ENCODE measurements at regions not wholly inside any gene's neighbourhood (a gene's known extent, or its start where the extent isn't known, plus 50 kb on each side); places are given as distances from the start of the nearest gene placed in this dataset.

DNA sequence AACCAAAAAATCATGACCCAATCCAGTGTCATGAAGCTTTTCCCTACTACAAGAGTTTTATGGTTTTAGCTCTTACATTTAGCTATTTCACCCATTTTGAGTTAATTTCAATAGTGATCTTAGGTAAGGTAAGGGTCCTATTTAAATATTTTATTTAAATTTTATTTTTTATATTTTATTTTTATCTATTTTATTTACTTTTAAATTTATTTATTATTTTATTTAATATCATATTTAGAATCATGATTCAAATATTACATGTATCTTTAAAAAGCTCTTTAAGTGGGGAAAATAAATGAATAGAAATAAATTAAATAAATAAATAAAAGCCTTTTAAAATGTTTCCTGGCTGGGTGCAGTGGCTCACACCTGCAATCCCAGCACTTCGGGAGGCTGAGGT, 276.0 kb downstream of the SKIDA1 start:
- DNase-seq: no peak

DNA sequence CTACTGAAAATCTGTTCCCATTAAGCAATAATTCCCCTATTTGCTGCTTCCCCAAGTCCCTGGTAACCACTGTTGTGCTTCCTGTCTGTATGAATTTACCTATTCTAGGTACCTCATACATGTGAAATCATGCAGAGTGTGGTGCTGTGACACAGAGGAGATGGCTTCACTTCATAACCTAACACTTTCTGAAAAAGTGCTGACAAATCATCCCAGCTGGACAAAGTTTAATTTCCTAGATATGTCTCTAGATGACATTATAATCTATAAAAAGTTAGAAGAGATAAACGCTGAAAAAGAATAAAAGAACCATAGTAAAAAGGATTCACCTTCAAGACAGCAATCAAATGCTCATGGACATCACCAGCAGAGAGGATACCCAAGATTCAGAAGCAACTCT, 277.9 kb downstream of the SKIDA1 start:
- no peak for DNase-seq

DNA sequence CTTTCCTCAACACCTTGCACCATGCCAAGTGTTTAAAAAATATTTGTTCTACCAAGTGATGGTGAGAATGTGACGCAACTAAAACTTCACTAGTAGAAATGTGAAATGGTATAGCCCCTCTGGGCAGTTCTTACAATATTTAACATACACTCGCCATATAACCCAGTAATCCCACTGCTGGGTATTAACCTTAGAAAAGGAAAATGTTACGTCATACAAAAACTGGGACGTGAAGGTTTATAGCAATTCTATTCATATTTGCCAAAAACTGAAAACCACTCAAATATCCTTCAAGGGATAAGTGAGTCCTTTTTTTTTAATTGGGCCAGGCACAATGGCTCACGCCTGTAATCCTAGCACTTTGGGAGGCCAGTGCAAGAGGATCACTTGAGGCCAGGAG, 279.3 kb downstream of the SKIDA1 start:
- no peak for DNase-seq

DNA sequence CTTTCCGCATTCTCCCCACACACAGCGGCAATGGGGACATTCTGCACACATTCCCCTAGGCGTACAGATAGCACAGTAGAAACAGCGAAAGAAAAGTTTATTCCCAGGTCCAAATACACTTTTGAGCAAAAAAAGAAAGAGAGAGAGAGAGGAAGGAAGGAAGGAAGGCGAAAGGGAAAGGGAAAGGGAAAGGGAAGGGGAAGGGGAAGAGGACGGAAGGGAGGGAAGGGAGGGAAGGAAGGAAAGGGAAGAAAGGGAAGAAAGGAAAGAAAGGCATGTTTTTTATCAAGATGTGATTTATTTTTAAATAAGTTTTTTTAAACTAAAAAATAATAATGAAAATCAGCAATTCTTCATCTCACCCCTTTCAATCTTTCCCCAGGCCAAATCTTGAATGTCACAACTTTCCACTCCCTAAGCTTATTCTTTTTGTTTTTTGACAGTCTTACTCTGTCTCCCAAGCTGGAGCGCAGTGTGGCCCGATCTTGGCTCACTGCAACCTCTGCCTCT, 281.7 kb downstream of the SKIDA1 start:
- no peak for DNase-seq

DNA sequence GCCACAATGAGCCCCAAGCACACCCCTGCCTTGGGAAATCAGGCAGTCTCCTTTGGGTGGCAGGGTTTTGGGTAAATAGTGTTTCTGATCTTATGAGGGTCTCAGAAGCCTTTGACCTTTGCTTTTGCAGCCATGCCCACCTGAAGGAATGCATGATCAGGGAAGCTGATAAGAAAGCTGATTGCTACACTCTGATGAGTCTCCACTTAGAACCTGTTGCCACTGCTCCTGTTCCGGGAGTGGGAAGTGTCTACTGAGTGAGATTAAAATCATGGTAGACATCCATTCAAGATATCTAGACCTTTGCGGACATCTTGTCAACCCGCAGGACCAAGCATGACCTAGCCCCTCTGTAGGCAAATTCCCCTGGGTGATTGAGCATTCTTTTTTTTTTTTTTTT, 282.6 kb downstream of the SKIDA1 start:
- DNase-seq: no peak

DNA sequence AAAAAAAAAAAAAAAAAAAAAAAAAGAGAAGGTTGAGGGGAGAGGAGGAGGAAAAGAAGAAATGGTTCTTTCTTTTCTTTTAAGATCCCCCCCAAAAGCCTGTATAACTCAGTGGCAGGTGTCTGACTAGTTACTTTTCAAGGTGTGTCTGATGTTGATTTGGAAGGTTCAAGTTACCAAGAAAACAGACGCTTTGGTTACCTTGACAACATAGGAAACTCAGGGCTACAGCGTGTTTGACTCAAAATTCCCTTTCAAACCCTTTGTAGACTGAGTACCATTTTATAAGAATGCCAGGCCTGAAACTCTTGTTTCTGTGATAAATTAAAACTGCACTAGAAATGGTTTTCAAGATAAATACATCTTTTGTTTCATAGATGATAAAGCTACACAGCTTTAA, 286.8 kb downstream of the SKIDA1 start:
- DNase-seq: no peak

DNA sequence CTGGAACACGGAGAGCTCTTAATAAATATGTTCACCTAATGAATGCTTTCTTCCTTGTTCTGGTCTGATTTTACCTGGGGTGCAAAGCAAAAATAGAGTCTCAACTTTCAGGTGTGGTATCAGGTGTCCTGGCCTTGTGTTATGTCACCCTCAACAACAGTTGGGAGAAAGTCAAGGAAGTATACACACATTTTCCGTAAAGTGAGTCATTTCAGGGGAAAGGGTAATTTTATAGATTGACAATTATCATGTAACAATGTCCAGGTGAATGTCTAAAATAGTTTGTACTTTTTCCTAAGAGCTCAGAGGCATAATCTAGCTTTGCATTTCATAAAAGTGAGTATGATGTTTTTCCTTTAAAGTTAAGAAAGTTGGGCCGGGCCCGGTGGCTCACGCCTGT, 287.4 kb downstream of the SKIDA1 start:
- DNase-seq: no peak

DNA sequence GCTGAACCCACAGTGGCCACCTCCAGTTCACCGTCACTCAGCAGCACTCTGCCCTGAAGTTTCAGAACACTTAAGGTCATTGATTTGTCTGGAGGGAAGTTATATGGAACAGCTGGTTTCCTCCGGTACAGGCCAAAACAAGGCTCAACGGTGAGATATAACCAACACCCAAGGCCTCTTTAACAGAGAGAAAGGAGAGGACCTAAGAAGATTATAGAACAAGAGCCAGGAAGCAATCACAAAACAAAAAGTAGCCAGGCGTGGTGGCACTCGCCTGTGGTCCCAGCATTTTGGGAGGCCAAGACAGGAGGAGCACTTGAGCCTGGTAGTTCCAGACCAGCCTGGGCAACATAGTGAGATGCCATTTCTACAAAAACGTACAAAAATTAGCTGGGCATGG, 290.7 kb downstream of the SKIDA1 start:
- no peak for DNase-seq

DNA sequence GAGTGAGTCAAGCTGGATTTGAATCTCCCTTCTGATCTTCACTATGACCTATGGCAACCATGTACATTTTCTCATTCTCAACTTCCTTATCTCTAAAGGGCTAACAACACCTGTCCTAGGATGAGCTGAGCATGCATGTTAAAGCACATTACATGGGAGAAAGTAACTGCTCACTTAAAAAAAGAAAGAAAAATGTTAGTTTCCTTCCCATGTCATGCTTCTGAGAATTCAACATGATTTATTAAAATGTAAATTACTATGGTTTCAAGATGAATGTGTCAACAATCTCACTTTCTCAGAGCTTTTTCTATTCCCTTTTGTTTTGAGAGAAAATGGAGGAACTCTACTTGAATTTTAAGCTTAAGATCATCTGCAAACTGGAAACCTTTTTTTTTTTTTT, 295.3 kb downstream of the SKIDA1 start:
- DNase-seq: no peak

DNA sequence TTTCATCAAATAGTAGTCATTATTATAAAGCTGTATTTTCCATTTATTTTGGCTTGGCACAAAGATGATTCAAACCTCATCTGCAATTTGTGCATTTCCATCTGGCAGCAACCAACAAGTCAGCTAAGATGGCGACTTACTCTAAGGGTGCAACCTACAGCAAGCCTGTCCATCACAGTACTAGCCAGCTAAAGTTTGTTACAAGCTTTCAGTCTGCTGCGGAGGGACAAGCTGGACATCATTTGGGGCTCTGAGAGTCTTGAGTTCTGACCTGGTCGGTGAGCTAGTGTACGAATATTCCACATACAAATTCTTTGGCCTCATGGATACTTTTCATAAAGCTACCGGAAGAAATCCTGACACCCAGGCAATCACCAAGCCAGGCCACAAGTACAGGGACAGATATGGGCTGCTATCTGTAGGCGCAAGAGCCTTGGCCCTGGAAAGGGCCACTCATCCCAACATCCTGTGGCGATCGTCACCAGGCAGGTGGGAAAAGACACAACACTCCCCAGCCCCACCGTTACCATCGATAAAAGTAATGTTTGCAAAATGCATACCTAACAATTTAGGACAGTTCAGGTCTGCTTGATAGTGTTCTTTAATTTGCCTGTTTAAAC, 307.6 kb downstream of the SKIDA1 start:
- DNase-seq: no peak

DNA sequence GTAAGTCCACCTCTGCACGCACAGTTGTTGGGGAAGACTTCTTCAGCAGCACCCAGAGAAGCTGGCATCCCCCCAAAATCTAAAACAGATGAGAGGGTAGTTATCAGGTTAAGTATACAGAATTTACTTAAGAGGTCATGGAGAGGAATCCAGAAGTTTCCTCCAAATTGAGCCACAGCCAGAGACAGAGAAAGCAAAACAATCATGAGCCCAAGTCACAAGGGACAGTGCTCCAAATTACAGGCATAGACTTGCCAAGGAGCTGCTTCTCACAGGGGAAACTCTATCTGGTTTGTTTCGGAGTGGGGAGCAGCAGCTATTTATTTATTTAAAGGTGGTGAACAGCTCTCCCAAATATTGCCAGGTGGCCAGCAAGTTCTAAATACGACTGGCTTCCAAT, 308.4 kb downstream of the SKIDA1 start:
- no peak for DNase-seq

DNA sequence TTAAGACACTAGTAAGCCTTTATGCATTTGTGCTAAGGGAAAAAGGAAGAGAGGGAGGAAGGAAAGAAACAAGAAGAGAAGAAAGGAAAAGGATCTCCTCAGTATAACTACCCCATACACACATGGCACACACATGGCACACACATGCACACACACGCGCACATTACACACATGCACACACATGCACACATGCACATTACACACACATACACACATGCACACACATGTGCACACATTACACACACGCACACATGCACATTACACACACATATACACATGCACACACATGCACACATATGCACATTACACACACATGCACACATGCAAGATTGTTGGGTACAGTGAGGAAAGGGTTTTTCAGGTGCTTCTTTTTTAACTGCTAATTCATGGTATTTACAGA, 311.2 kb downstream of the SKIDA1 start:
- DNase-seq: no peak

DNA sequence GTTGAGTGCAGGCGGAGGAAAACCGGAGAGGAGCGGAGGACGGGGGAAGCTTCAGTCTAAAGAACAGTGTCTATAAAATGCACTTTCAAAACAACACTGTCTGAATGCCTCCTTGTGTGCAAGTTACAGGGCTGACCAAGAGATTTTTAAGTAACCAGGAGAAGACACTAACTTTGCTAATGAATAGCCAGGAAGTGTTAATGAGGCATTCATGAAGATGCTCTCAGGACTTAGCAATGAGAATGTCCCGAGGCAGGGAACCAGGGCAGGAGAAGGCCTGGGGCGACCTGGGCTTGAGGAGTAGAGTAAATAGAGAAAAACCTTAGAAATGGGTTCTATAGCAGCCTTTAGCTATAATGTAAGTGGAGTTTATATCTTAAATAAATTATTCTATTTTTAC, 312.1 kb downstream of the SKIDA1 start:
- no peak for DNase-seq

DNA sequence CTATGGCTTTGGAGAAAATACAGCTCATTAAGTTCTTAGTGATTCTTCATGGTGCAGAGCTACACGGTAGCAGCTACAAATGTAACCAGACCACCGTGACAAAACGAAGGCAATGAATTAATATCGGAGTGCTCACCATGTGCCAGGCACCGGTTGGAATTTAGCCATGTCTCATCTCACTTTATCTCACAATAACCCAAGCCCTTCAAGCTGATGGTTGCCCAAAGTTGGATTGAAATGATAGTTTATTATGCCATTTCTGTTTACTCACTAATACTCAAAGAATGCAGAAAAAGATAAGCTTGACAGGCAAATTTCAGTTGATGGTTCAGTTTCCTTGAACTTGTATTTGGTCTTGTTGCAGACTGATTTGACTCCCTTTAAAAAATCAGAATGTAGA, 312.6 kb downstream of the SKIDA1 start:
- DNase-seq: no peak

DNA sequence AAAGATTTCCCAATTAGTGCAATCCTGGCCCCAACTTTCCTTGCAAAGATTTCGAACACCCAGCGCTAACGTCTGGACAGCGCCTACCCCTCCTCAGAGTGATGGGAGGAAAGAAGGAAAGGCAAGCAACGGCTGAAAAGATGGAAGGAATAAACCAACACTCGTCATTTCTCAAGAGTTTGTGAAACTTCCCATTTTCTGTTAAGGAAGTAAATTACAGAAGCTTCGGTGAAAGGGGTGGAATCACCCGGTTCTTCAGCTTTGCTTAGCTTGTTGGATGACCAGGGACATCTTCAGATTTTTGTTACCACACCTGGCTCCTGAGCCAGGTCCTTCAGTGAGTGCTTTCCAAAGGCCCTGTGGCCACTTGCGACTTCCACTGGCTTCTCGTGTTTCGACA, 313.1 kb downstream of the SKIDA1 start:
- no peak for DNase-seq

DNA sequence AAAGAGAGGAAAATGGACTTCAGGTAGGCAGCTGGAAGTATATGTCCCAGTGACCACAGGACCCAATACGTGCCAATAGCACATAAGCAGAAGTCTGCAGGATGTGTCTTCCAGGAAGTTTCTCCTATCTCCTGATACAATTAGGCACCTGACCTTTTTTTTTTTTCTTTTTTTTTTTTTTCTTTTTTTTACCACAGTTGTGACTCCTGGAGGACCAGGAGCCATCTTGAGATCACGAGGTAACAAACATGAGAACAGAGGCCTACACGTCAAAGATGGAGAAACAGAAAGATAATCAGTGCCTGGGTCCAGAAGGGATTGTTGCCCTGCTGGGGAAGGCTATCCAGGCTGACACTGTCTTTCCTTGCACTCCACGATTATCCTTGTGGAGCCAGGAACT, 312.4 kb upstream of the NEBL start:
- DNase-seq: no peak

DNA sequence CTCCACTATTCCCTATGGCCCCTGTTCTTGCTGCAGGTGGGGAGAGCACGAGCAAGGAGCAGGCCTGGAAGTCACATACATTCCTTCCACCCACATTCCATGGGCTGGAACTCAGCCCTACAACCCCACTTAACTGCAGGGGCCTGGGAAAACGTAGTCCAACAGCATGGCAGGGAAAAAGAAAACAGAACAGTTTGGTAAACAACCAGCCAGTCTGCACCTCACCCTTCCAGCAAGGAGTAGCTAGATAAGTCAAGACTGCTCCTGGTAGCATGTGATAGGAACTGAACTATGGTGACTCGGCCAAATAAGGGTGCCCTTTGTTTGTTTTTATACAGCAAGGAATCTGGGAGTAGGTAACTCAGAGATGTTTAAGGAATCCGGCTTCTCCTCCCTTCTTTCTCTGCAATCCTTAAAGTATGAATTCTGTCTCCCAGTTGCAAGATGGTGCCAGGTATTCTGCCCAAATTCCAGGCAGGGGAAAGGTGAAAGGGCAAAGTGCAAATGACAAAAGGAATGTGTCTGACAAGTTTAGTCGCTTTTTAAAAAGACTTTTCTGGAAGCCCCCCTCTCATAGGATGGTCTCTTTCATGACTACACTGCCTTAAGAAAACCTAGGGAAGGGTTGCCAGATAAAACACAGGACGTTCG, 311.7 kb upstream of the NEBL start:
- no peak for DNase-seq

DNA sequence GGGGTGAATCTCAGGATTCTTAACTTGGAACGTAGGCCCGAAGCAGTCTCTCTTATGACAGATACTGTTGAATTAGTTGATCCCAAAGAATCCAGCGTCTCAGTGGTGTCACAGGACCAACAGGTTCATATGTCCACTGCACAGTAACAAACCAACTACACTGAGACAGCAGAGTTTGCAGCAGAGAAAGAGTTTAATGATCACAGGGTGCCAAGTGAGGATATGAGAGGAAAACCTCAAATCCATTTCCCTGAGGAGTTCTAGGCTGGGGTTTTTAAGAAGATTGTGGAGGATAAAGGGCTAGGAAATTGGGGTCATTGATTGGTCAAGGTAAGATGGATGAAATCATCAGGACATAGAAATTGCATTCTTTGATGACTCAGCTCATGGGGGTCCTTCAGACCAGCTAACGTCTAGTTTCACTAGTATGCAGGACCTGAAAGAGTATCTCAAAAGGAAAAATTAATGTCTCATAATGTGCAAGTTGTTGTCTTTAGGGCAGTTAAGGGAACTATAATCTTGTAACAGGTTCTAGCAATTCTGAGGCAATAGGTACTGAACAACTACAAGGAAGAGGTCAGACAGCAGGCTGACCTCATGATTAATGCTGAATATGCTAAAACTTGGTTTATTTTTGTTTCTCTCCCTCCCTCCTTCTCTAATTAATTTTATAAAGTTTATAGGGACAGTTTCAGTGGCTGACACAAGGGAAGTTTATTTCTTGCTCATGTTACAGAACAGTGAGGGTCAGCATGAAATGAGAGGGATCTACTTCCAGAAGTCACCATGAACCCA, 310.9 kb upstream of the NEBL start:
- no peak for DNase-seq

DNA sequence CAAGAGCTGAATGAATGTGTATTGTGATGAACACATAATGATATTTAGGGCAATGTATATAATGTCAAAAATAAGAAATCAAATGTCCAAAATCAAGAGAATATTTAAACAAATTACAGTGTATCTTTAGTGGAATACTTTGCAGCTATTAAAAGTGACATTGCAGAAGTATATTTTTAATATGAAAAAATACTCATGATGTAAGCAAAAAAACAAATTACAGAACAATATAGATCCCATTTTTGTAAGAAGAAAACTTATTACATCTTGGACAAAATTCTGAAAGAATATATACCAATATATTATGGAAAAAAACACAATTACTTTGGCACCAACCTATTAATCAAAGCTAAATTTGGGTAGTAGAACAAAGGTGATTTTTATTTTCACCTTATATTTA, 308.2 kb upstream of the NEBL start:
- no peak for DNase-seq

DNA sequence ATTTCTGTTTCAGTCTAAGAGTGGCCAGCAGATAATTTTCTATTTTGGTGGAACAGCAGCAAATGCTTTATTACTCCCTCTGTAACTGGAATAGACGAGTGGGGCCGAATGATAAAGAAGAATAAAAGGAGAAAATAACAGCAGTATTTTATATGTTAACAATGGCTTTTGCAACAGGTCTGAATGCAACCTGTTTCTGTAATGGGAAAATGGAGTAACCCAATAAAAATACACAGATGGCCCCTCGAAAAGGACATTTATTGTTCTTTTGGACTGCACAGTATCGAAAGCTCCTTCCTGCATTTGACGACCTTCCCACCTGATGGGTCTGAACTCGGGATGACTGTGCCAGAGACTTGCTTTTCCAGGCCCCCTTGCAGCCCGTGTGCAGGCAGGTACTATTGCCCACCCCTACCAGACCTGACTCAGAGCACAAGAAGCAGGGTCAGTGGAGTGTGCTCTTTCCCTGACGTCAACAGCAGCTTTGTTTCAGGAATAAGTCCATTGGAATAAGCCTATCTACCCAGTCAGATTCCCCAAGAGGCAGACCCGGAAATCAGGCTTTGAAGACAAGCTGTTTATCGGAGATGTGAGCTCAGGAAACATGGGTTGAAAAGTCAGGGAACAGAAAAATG, 306.5 kb upstream of the NEBL start:
- no peak for DNase-seq

DNA sequence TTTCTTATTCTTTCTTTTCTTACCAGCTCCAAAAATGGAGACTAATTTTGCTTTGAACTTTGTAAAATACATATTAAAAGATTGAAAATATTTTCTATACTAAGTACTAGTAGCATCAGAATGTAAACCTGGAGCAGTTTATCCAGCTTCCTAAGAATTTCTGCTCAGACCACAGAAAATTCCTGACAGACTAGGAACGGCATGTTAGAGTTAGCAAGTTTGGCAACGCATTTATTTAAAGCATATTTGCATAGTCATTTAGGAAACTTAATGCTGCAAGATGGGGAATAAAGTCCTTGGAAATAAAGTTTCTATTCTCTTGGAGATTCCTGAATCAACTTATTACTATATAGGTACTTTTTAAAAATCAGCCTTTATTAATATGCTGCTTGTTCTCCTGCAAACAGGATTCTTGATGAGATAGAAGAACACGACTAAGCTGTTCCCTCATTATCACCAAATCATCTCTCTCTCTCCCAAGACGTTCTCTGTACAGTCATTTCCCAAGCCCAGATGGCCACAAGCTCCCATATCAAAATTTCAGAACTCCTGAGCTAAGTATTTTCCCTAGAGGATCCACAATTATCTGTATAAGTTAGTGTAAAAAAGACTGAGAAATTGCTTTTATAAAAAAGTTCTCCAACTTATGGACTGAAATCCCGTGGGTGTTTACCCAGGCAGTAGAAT, 305.8 kb upstream of the NEBL start:
- DNase-seq: no peak

DNA sequence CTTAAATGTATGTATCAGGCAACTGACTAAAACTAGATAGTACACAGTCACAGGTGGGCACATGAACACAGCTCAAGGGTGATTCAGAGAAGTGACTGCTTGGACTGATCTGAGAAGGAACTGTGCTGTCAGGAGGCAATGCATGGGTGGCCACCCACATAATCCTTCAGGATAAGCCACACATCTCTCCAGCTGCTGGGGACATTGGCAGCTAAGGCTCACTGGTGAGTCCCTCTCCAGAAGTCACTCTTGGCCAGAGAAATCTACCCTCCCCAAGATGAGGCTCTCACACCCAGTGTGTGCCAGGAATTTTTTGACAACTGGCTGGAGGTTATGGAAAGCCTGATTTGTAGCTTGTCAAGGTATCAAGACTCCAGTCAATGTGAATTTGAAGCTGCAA, 302.4 kb upstream of the NEBL start:
- DNase-seq: no peak

DNA sequence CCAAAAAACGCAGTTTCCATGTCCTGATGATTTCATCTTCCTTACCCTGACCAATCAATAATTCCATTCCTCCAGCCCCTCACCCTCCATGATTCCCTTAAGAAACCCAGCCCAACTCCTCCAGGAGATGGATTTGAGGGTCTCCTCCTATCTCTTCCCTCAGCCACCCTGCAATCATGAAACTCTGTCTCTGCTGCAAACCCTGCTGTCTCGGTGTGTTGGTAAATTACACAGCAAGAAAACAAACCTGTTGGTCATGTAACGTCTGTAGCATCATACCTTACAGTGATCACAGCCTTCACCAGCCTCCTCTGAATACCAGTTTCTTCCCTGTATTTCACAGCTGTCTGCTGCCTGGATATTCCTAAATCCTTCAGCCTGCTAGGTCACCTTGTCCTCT, 300.7 kb upstream of the NEBL start:
- no peak for DNase-seq

All from KG1 (cell line).